K562 (cell line): ENCODE measurements at regions not wholly inside any gene's neighbourhood (a gene's known extent, or its start where the extent isn't known, plus 50 kb on each side); places are given as distances from the start of the nearest gene placed in this dataset.
A peak's percentile ranks its signal among the peaks of the same experiment; 100 is the strongest.
"Not testable (repeated sequence)": the region's sequence is repeated elsewhere in the genome, so short reads cannot be mapped to it uniquely, and the experiment has no call there.

Experiments used
- ATAC-seq: fragments of 200-7000 bp; cut with Tn5 transposase; 3 replicates; pipeline ENCODE4 v1.9.1; 2020; ENCODE audit warnings: moderate library complexity
- BruUV-seq: library from RNA; stranded (reverse); fragments of 400-500 nt; replicated peaks from 2 replicates; lab custom pipeline; 2021; lab: Mats Ljungman, UMichigan
- CTCF ChIA-PET: fragments of 300-600 bp; formaldehyde crosslinking; extraction: SDS; loops from one replicate; lab custom pipeline; 2021; ENCODE audit warnings: low intra/inter-chr PET ratio; lab: Yijun Ruan, JAX
- POLR2A ChIA-PET: fragments of 300-600, 350-650 bp; sonication (Branson Sonifier 250); formaldehyde crosslinking; extraction: SDS; loops from one replicate; lab custom pipeline; 2021; ENCODE audit warnings: antibody characterized with exemption, inconsistent platforms; lab: Yijun Ruan, JAX
- DNase-seq, 4 experiments: peaks; one replicate each; pipeline versions ENCODE4 v3.0.0 to v3.0.0-alpha.2; 2011 to 2018; ENCODE audit warnings: low spot score in 3 of 4, mixed read lengths in 3 of 4; ENCODE audit errors: extremely low read depth in 1 of 4
- FAIRE-seq: peaks from 2 replicates; lab custom pipeline; 2011; peaks lifted over from hg19 to GRCh38; lab: Jason Lieb, UNC
- H2AFZ ChIP-seq: 2 replicates; pipeline ENCODE4 v1.6.0; 2011; ENCODE audit warnings: low read depth, low read length, control low read depth, inconsistent platforms
- H3K27ac ChIP-seq: fragments of 200-600 bp; 3 replicates; pipeline ENCODE4 v1.8.0; 2011; ENCODE audit warnings: low read depth, mild to moderate bottlenecking, control low read depth, inconsistent platforms, low read length, moderate library complexity, mixed read lengths; ENCODE audit errors: extremely low read depth
- H3K27me3 ChIP-seq, 2 experiments: fragments of 300-600 bp in 1 of 2; 2 replicates in 1 of 2; 3 replicates in 1 of 2; pipeline versions ENCODE4 v1.6.0 to v1.8.0; 2011; ENCODE audit warnings: inconsistent platforms in 2 of 2, low read length in 2 of 2, mild to moderate bottlenecking in 1 of 2, mixed read lengths in 1 of 2, moderate library complexity in 1 of 2; ENCODE audit not compliant: control insufficient read depth in 2 of 2, insufficient read depth in 2 of 2
- H3K36me3 ChIP-seq: fragments of 300-600 bp; 3 replicates; pipeline ENCODE4 v1.8.0; 2011; ENCODE audit warnings: mild to moderate bottlenecking, low read length, inconsistent platforms; ENCODE audit not compliant: control insufficient read depth, insufficient read depth
- H3K4me1 ChIP-seq, 2 experiments: fragments of 200-600 bp in 1 of 2; replicated peaks in 1 of 2; 2 replicates in 1 of 2; 3 replicates in 1 of 2; pipeline versions ENCODE4 v1.5.1 to v1.8.0; 2011; ENCODE audit warnings: inconsistent platforms in 2 of 2, low read length in 2 of 2, mild to moderate bottlenecking in 1 of 2, mixed read lengths in 1 of 2, moderate library complexity in 1 of 2; ENCODE audit not compliant: control insufficient read depth in 2 of 2, insufficient read depth in 2 of 2
- H3K4me2 ChIP-seq: 2 replicates; pipeline ENCODE4 v1.6.1; 2011; ENCODE audit warnings: low read length, control low read depth, inconsistent platforms, mixed read lengths; ENCODE audit not compliant: insufficient read depth
- H3K4me3 ChIP-seq: fragments of 200-600 bp; sonication (generic), shearing (Covaris generic); 2 replicates; pipeline ENCODE4 v1.5.1; 2016; ENCODE audit warnings: control low read depth, inconsistent platforms
- H3K79me2 ChIP-seq: fragments of 200-600 bp; 3 replicates; pipeline ENCODE4 v1.8.0; 2011; ENCODE audit warnings: low read length, inconsistent platforms; ENCODE audit not compliant: control insufficient read depth, insufficient read depth
- H3K9ac ChIP-seq, 2 experiments: 2 replicates each; pipeline versions ENCODE4 v1.6.0 to v1.6.1; 2011; ENCODE audit warnings: low read depth in 2 of 2, low read length in 2 of 2, control low read depth in 1 of 2, inconsistent platforms in 1 of 2, mild to moderate bottlenecking in 1 of 2, mixed read lengths in 1 of 2; ENCODE audit not compliant: insufficient read depth in 1 of 2
- H3K9me1 ChIP-seq: one replicate; pipeline ENCODE4 v1.6.0; 2011; ENCODE audit warnings: inconsistent platforms, mild to moderate bottlenecking, low read length, moderate library complexity; ENCODE audit not compliant: control insufficient read depth, insufficient read depth
- H3K9me3 ChIP-seq: replicated peaks from 2 replicates; pipeline ENCODE4 v1.5.1; 2011; ENCODE audit warnings: low read depth, low read length, inconsistent platforms; ENCODE audit not compliant: control insufficient read depth, insufficient read depth
- H4K20me1 ChIP-seq: replicated peaks from 2 replicates; pipeline ENCODE4 v1.6.1; 2011; ENCODE audit warnings: low read length, inconsistent platforms, mixed read lengths; ENCODE audit not compliant: control insufficient read depth, insufficient read depth
- ASH1L ChIP-seq: fragments of 450-650 bp; IDR thresholded peaks from 2 replicates; pipeline ENCODE4 v1.6.1; 2018; ENCODE audit warnings: borderline replicate concordance, mild to moderate bottlenecking, low read depth; ENCODE audit not compliant: partially characterized antibody
- POLR2A ChIP-seq: fragments of 450-650 bp; conservative IDR thresholded peaks from 2 replicates; pipeline ENCODE4 v1.6.1; 2016
- PRPF4 ChIP-seq: fragments of 200-400 bp; formaldehyde crosslinking; IDR thresholded peaks from one replicate; pipeline ENCODE4 v1.6.1; 2017; ENCODE audit warnings: low read length, low read depth, mild to moderate bottlenecking; ENCODE audit not compliant: insufficient read depth, poor library complexity, severe bottlenecking
- TBP ChIP-seq: optimal IDR thresholded peaks from 2 replicates; pipeline ENCODE3; 2011; ENCODE audit warnings: low read depth, low read length, improper control_type of control experiment
- ZNF431 ChIP-seq: sonication (generic); formaldehyde crosslinking; IDR thresholded peaks from 2 replicates; pipeline ENCODE4 v1.8.0; 2022; ENCODE audit warnings: mild to moderate bottlenecking, missing genetic modification reagents
- ZNF561 ChIP-seq: fragments of 450-650 bp; formaldehyde crosslinking; conservative IDR thresholded peaks from 2 replicates; pipeline ENCODE4 v1.4.0; 2020; ENCODE audit warnings: mild to moderate bottlenecking, moderate library complexity
- WGBS: fragments of 100-300 bp; shearing (Covaris generic); methylation state at CpG from one replicate; pipeline ENCODE4 v1.1.6; 2016; ENCODE audit warnings: low coverage, mixed read lengths; ENCODE audit not compliant: insufficient coverage; ENCODE audit errors: missing lambda C conversion rate; 5-methylcytosine and 5-hydroxymethylcytosine counted together
- in situ Hi-C: fragments of 300-500 bp; cut with MboI; formaldehyde crosslinking; loops from 4 replicates; pipeline ENCODE4 v1.15.0; 2018; ENCODE audit warnings: inconsistent platforms, mixed read lengths
- intact Hi-C: fragments of 100-400 bp; cut with micrococcal nuclease; formaldehyde crosslinking; loops from 2 replicates; pipeline ENCODE4 v1.14.2; 2022
- TF ChIP-seq, protein P1 (sequence below): fragments of 450-650 bp; formaldehyde crosslinking; IDR thresholded peaks from 2 replicates; pipeline ENCODE4 v1.4.0; 2020; ENCODE audit warnings: mild to moderate bottlenecking, moderate library complexity

DNA sequence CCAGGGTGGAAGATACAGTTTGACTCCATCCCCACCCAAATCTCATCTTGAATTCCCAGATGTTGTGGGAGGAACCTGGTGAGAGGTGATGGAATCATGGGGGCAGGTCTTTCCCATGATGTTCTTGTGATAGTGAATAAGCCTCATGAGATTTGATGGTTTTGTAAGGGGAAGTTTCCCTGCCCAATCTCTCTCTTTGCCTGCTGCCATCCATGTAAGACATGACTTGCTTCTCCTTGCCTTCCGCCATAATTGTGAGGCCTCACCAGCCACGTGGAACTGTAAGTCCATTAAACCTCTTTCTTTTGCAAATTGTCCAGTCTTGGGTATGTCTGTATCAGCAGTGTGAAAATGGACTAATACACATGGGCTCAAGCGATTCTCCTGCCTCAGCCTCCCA, 59.4 kb upstream of the LHX5 start:
- POLR2A ChIA-PET = interaction anchor here (0.6 kb wide), 1 partner anchor 11 kb away, joined by 4 read pairs; no protein-coding TSS in a partner anchor
- intact Hi-C loops, in situ Hi-C loops, H3K36me3 ChIP-seq, DNase-seq, FAIRE-seq, H3K4me3 ChIP-seq, H3K4me1 ChIP-seq, H3K9me1 ChIP-seq, CTCF ChIA-PET, ATAC-seq, H3K9ac ChIP-seq, H3K79me2 ChIP-seq, H2AFZ ChIP-seq, H3K4me2 ChIP-seq, H4K20me1 ChIP-seq, H3K9me3 ChIP-seq, H3K27ac ChIP-seq, BruUV-seq: not testable (repeated sequence)
- TF ChIP-seq ZNF431 (CRISPR knock-in tag) = peak; percentile 94
- 4% methylated on average over 3 of the region's 3 CpGs for WGBS
- H3K27me3 ChIP-seq = peaks cover 23 to 48% of the 10 kb centered on the region in 2 experiments; a peak in 4 of 5 replicates

DNA sequence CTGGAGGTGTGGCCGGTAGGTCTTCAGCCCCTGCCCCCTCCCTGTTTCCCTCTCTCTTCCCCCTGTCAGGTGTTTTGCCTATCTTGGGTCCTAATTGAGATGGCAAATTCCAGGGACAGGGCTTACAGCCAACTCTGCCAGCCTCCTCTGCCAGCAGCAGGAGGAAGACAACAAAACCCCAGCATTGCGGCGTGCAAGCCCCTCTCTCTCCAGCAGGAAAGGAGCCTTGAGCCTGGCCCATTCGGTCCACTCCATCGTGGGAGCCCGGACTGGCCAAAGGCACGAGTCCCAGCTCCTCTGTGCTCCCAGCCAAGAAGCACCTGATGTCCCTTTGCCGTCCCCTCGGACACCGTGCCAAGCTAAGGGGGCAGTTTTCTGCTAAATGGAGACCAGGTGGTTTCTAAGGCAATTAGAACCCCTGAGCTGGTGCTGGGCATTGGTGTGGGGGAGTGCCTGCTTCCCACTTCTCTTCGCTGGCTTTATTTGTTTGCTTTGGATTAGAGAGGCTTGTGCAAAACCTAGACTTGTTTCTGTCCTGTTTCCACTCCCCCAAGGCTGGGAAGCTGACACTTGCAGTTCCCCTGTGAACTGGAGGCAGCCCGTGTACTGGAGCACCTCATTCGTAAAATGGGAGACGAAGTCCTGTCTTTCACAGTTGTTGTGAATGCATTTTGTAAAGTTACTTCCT, 57.1 kb upstream of the LHX5 start:
- Histone ChIP-seq H3K36me3 (no peaks in the 10 kb centered on the region), H3K4me2 (no peak overlapping the region), H3K4me1 (no peaks in the 10 kb centered on the region; a peak in 1 of 5 replicates), H3K9ac (no peak overlapping the region), H2AFZ (no peak overlapping the region), H3K27me3 (peaks cover 15 to 54% of the 10 kb centered on the region in 2 experiments; a peak in 4 of 5 replicates), H4K20me1 (no peaks in the 10 kb centered on the region), H3K27ac (no peak overlapping the region), H3K79me2 (no peaks in the 10 kb centered on the region), H3K4me3 (no peak overlapping the region), H3K9me3 (no peaks in the 10 kb centered on the region), H3K9me1 (no peaks in the 10 kb centered on the region)
- CTCF ChIA-PET = no interaction called here
- under 1% methylated on average over 14 of the region's 14 CpGs for WGBS
- BruUV-seq = no TSS peak
- DNase-seq (no peak), ATAC-seq (no peak), FAIRE-seq (no peak)
- no peak for TF ChIP-seq ZNF561 (CRISPR knock-in tag)
- no peak for TF ChIP-seq POLR2A
- TF ChIP-seq ASH1L = no peak
- no peak for TF ChIP-seq TBP
- TF ChIP-seq PRPF4 = no peak
- TF ChIP-seq, protein P1, sequence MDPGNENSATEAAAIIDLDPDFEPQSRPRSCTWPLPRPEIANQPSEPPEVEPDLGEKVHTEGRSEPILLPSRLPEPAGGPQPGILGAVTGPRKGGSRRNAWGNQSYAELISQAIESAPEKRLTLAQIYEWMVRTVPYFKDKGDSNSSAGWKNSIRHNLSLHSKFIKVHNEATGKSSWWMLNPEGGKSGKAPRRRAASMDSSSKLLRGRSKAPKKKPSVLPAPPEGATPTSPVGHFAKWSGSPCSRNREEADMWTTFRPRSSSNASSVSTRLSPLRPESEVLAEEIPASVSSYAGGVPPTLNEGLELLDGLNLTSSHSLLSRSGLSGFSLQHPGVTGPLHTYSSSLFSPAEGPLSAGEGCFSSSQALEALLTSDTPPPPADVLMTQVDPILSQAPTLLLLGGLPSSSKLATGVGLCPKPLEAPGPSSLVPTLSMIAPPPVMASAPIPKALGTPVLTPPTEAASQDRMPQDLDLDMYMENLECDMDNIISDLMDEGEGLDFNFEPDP (CRISPR knock-in tag) = no peak
- POLR2A ChIA-PET = interaction anchor here (0.6 to 0.8 kb wide), 3 partner anchors 8 to 267 kb away, joined by 3 read pairs; no protein-coding TSS in a partner anchor
- intact Hi-C loops = no loop called here
- in situ Hi-C loops = no loop called here
